WTC11 (cell line): ENCODE measurements at regions not wholly inside any gene's neighbourhood (a gene's known extent, or its start where the extent isn't known, plus 50 kb on each side); places are given as distances from the start of the nearest gene placed in this dataset.

Source experiments
- KAT7 ChIP-seq: sonication (generic); formaldehyde crosslinking; IDR thresholded peaks from 2 replicates; pipeline ENCODE4 v1.8.1; 2023; ENCODE audit warnings: missing genetic modification reagents, mild to moderate bottlenecking, borderline replicate concordance
- NR3C1 ChIP-seq: sonication (generic); formaldehyde crosslinking; conservative IDR thresholded peaks from 2 replicates; pipeline ENCODE4 v1.8.1; 2023; ENCODE audit warnings: low read depth, mild to moderate bottlenecking, missing genetic modification reagents
- TF ChIP-seq, protein P1 (sequence below): fragments of 200-600 bp; IDR thresholded peaks from 2 replicates; pipeline ENCODE4 v1.8.0; 2022; ENCODE audit warnings: antibody characterized with exemption
- TF ChIP-seq, protein P2 (sequence below): sonication (generic); formaldehyde crosslinking; IDR thresholded peaks from 2 replicates; pipeline ENCODE4 v1.8.1; 2023; ENCODE audit warnings: mild to moderate bottlenecking, missing genetic modification reagents

DNA sequence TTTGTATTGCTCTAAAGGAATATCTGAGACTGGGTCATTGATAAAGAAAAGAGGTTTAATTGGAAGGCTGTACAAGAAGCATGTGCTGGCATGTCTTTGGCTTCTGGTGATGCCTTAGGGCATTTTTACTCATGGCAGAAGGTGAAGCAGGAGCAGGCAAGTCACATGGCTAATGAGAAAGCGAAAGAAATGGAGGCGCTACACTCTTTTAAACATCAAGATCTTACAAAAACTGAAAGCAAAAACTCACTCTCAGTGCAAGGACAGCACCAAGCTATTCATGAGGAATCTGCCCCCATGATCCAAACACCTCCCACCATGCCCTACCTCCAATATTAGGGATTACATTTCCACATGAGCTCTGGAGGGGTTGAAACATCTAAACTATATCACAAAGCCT, 1458.8 kb upstream of the ACO1 start:
- TF ChIP-seq, protein P1, sequence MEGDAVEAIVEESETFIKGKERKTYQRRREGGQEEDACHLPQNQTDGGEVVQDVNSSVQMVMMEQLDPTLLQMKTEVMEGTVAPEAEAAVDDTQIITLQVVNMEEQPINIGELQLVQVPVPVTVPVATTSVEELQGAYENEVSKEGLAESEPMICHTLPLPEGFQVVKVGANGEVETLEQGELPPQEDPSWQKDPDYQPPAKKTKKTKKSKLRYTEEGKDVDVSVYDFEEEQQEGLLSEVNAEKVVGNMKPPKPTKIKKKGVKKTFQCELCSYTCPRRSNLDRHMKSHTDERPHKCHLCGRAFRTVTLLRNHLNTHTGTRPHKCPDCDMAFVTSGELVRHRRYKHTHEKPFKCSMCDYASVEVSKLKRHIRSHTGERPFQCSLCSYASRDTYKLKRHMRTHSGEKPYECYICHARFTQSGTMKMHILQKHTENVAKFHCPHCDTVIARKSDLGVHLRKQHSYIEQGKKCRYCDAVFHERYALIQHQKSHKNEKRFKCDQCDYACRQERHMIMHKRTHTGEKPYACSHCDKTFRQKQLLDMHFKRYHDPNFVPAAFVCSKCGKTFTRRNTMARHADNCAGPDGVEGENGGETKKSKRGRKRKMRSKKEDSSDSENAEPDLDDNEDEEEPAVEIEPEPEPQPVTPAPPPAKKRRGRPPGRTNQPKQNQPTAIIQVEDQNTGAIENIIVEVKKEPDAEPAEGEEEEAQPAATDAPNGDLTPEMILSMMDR: no peak
- TF ChIP-seq, protein P2, sequence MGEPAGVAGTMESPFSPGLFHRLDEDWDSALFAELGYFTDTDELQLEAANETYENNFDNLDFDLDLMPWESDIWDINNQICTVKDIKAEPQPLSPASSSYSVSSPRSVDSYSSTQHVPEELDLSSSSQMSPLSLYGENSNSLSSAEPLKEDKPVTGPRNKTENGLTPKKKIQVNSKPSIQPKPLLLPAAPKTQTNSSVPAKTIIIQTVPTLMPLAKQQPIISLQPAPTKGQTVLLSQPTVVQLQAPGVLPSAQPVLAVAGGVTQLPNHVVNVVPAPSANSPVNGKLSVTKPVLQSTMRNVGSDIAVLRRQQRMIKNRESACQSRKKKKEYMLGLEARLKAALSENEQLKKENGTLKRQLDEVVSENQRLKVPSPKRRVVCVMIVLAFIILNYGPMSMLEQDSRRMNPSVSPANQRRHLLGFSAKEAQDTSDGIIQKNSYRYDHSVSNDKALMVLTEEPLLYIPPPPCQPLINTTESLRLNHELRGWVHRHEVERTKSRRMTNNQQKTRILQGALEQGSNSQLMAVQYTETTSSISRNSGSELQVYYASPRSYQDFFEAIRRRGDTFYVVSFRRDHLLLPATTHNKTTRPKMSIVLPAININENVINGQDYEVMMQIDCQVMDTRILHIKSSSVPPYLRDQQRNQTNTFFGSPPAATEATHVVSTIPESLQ (CRISPR knock-in tag): no peak
- TF ChIP-seq NR3C1 (CRISPR knock-in tag) (no peak), KAT7 (no peak)
